ENCODE measurements at regions not wholly inside any gene's neighbourhood (a gene's known extent, or its start where the extent isn't known, plus 50 kb on each side); places are given as distances from the start of the nearest gene placed in this dataset.

GRCh38 chr7:91812388-91812787 lies 68.1 kb downstream of the MTERF1 start:
- H3K27ac ChIP-seq (ENCODE audit: low read length): no peak overlapping the region
- no peaks in the 10 kb centered on the region for H3K27me3 ChIP-seq (ENCODE audit: control insufficient read depth, insufficient read depth, low read length)
- WGBS (ENCODE audit: insufficient coverage, low lambda C conversion rate): 100% methylated on average over 1 of the region's 3 CpGs
- no peak overlapping the region for H3K4me3 ChIP-seq (ENCODE audit: low read length)
- H3K36me3 ChIP-seq (ENCODE audit: control insufficient read depth, insufficient read depth, low read length): no peaks in the 10 kb centered on the region
- no peaks in the 10 kb centered on the region for H3K4me1 ChIP-seq (ENCODE audit: control insufficient read depth, insufficient read depth, low read length)
- H3K9me3 ChIP-seq (ENCODE audit: control insufficient read depth, low read depth, low read length): no peaks in the 10 kb centered on the region
- no peak for DNase-seq

- Histone ChIP-seq H3K9me3 (ENCODE audit: control insufficient read depth, low read depth, low read length) (no peaks in the 10 kb centered on the region), H3K27ac (ENCODE audit: low read length) (no peak overlapping the region), H3K4me3 (ENCODE audit: low read length) (no peak overlapping the region), H3K4me1 (ENCODE audit: control insufficient read depth, insufficient read depth, low read length) (no peaks in the 10 kb centered on the region), H3K36me3 (ENCODE audit: control insufficient read depth, insufficient read depth, low read length) (no peaks in the 10 kb centered on the region), H3K27me3 (ENCODE audit: control insufficient read depth, insufficient read depth, low read length) (no peaks in the 10 kb centered on the region)
- WGBS (ENCODE audit: insufficient coverage, low lambda C conversion rate): no CpG with 5 or more reads among the region's 1 CpG
- DNase-seq: no peak
These were observed 66.3 kb downstream of the MTERF1 start for GRCh38 chr7:91814189-91814588.
